Cardiac fibroblast (primary cell): ENCODE measurements at regions not wholly inside any gene's neighbourhood (a gene's known extent, or its start where the extent isn't known, plus 50 kb on each side); places are given as distances from the start of the nearest gene placed in this dataset.

Experiments
- DNase-seq, 2 donors: peaks; one replicate each; pipeline versions ENCODE4 v3.0.0 to v3.0.0-alpha.2; 2010; ENCODE audit warnings: low read depth in 2 of 2
- H3K4me3 ChIP-seq, 2 donors: replicated peaks in 1 of 2; 1 replicate in 1 of 2; 2 replicates in 1 of 2; pipeline ENCODE4 v1.5.1; 2011; ENCODE audit warnings: low read depth in 2 of 2, low read length in 2 of 2, mild to moderate bottlenecking in 2 of 2, moderate library complexity in 1 of 2
- CTCF ChIP-seq: IDR thresholded peaks from one replicate; pipeline ENCODE4 v1.5.1; 2011; ENCODE audit warnings: low read depth, mild to moderate bottlenecking, low read length, inconsistent platforms

GRCh38 chr6:25010902-25011625 is 75.3 kb upstream of the RIPOR2 start:
- DNase-seq: peak; percentile 61 to 71
- no peak for TF ChIP-seq CTCF
- no peak overlapping the region for H3K4me3 ChIP-seq

GRCh38 chr6:25012657-25013056 is 76.9 kb upstream of the RIPOR2 start:
- TF ChIP-seq CTCF: no peak
- DNase-seq: peak; percentile 82 to 86
- H3K4me3 ChIP-seq: no peak overlapping the region

GRCh38 chr6:25013246-25013645 is 77.5 kb upstream of the RIPOR2 start:
- peak; percentile 21 for TF ChIP-seq CTCF
- DNase-seq: no peak
- no peak overlapping the region for H3K4me3 ChIP-seq

GRCh38 chr6:25014369-25014768 is 78.6 kb upstream of the RIPOR2 start:
- H3K4me3 ChIP-seq: no peak overlapping the region
- no peak for DNase-seq
- no peak for TF ChIP-seq CTCF

GRCh38 chr6:25014791-25015560 is 79.2 kb upstream of the RIPOR2 start:
- peak; percentile 85 to 93 for DNase-seq
- no peak overlapping the region for H3K4me3 ChIP-seq

More at GRCh38 chr6:25014791-25015560, 79.2 kb upstream of the RIPOR2 start:
- TF ChIP-seq CTCF: no peak
